A549 (cell line): ENCODE measurements at regions not wholly inside any gene's neighbourhood (a gene's known extent, or its start where the extent isn't known, plus 50 kb on each side); places are given as distances from the start of the nearest gene placed in this dataset.

Experiments
- ATAC-seq, 2 experiments: fragments of 200-7000 bp in 1 of 2; fragments of >200 bp in 1 of 2; cut with Nextera tagmentation in 1 of 2; cut with Tn5 transposase in 1 of 2; 3 replicates each; pipeline versions ENCODE4 v1.8.0 to v1.9.1; 2018 to 2020; ENCODE audit warnings: mild to moderate bottlenecking in 1 of 2, moderate library complexity in 1 of 2
- CTCF ChIA-PET: fragments of 300-600 bp; sonication (Branson Sonifier 250); formaldehyde crosslinking; extraction: SDS; loops from one replicate; lab custom pipeline; 2021; ENCODE audit warnings: antibody characterized with exemption, inconsistent platforms; lab: Yijun Ruan, JAX
- POLR2A ChIA-PET: fragments of 350-600 bp; formaldehyde crosslinking; extraction: SDS; loops from one replicate; lab custom pipeline; 2021; ENCODE audit warnings: antibody characterized with exemption, inconsistent platforms; lab: Yijun Ruan, JAX
- DNase-seq, 2 experiments: peaks; one replicate each; pipeline versions ENCODE4 v3.0.0 to v3.0.0-alpha.2; 2011 to 2016; ENCODE audit warnings: low read depth in 1 of 2, low spot score in 1 of 2
- FAIRE-seq: peaks from 2 replicates; lab custom pipeline; 2011; peaks lifted over from hg19 to GRCh38; lab: Jason Lieb, UNC
- H3K27ac ChIP-seq, 2 experiments: fragments of >200 bp; sonication (Bioruptor Twin); formaldehyde crosslinking; 3 replicates each; pipeline ENCODE4 v1.5.1; 2016 to 2017
- H3K4me1 ChIP-seq: fragments of >200 bp; sonication (Bioruptor Twin); formaldehyde crosslinking; 3 replicates; pipeline ENCODE4 v1.6.1; 2016
- H3K4me2 ChIP-seq: fragments of >200 bp; sonication (Bioruptor Twin); formaldehyde crosslinking; 3 replicates; pipeline ENCODE4 v1.6.1; 2016
- H3K4me3 ChIP-seq: fragments of >200 bp; sonication (Bioruptor Twin); formaldehyde crosslinking; 3 replicates; pipeline ENCODE4 v1.5.1; 2016
- H3K9me3 ChIP-seq: fragments of >200 bp; sonication (Bioruptor Twin); formaldehyde crosslinking; 3 replicates; pipeline ENCODE4 v1.6.1; 2016
- BHLHE40 ChIP-seq: IDR thresholded peaks from 2 replicates; pipeline ENCODE4 v1.6.1; 2012; ENCODE audit warnings: low read depth, low read length, inconsistent platforms
- CBX2 ChIP-seq: fragments of 200-600 bp; sonication (generic); IDR thresholded peaks from 2 replicates; pipeline ENCODE4 v1.6.1; 2016; ENCODE audit warnings: low read depth, mild to moderate bottlenecking, borderline replicate concordance
- CEBPB ChIP-seq, 2 experiments: fragments of >200 bp in 1 of 2; sonication (Bioruptor Twin) in 1 of 2; formaldehyde crosslinking in 1 of 2; IDR thresholded peaks; 2 replicates each; pipeline ENCODE4 v1.6.1; 2012 to 2016
- HEYL ChIP-seq: fragments of 250-450 bp; sonication (Bioruptor Pico); IDR thresholded peaks from 2 replicates; pipeline ENCODE4 v1.8.0; 2021; ENCODE audit warnings: mild to moderate bottlenecking, moderate library complexity
- HOXB13 ChIP-seq: fragments of 250-450 bp; sonication (Bioruptor Pico); IDR thresholded peaks from 2 replicates; pipeline ENCODE4 v1.5.0; 2020; ENCODE audit warnings: low read depth, mild to moderate bottlenecking, moderate library complexity
- JUN ChIP-seq, 2 experiments: fragments of >200 bp; sonication (Bioruptor Twin); formaldehyde crosslinking; IDR thresholded peaks; 2 replicates in 1 of 2; 3 replicates in 1 of 2; pipeline ENCODE4 v1.6.1; 2016 to 2017
- KDM5A ChIP-seq: fragments of 200-600 bp; sonication (generic); IDR thresholded peaks from 2 replicates; pipeline ENCODE4 v1.6.1; 2016; ENCODE audit warnings: antibody characterized with exemption, mild to moderate bottlenecking
- NR3C1 ChIP-seq: fragments of >200 bp; sonication (Bioruptor Twin); formaldehyde crosslinking; IDR thresholded peaks from 3 replicates; pipeline ENCODE4 v1.6.1; 2017
- PHF8 ChIP-seq: fragments of 200-600 bp; sonication (generic); IDR thresholded peaks from 2 replicates; pipeline ENCODE4 v1.6.1; 2016; ENCODE audit warnings: low read depth, mild to moderate bottlenecking, antibody characterized with exemption, moderate library complexity, borderline replicate concordance
- RAD21 ChIP-seq, 2 experiments: fragments of >200 bp in 1 of 2; sonication (Bioruptor Twin) in 1 of 2; formaldehyde crosslinking in 1 of 2; IDR thresholded peaks in 1 of 2; conservative IDR thresholded peaks in 1 of 2; 2 replicates in 1 of 2; 3 replicates in 1 of 2; pipeline ENCODE4 v1.6.1; 2012 to 2018; ENCODE audit warnings: inconsistent platforms in 1 of 2
- RCOR1 ChIP-seq: fragments of 150-350 bp; IDR thresholded peaks from 2 replicates; pipeline ENCODE4 v1.6.1; 2014; ENCODE audit warnings: antibody characterized with exemption, low read length, low read depth
- RNF2 ChIP-seq: fragments of 200-600 bp; sonication (generic); IDR thresholded peaks from 2 replicates; pipeline ENCODE4 v1.6.1; 2016; ENCODE audit warnings: low read depth, mild to moderate bottlenecking, antibody characterized with exemption, moderate library complexity, borderline replicate concordance
- SREBF2 ChIP-seq: fragments of 450-650 bp; IDR thresholded peaks from 2 replicates; pipeline ENCODE4 v1.6.1; 2014; ENCODE audit warnings: mild to moderate bottlenecking, moderate library complexity
- TFCP2L1 ChIP-seq: fragments of 250-450 bp; sonication (Bioruptor Pico); IDR thresholded peaks from 2 replicates; pipeline ENCODE4 v1.5.0; 2021; ENCODE audit warnings: mild to moderate bottlenecking
- ZC3H11A ChIP-seq: fragments of 450-650 bp; IDR thresholded peaks from 2 replicates; pipeline ENCODE4 v1.6.1; 2014; ENCODE audit warnings: antibody characterized with exemption, mild to moderate bottlenecking
- ZSCAN20 ChIP-seq: fragments of 250-450 bp; sonication (Bioruptor Pico); IDR thresholded peaks from 2 replicates; pipeline ENCODE4 v1.8.0; 2022; ENCODE audit warnings: mild to moderate bottlenecking, moderate library complexity
- WGBS: methylation state at CpG from one replicate; pipeline ENCODE4 v1.1.6; 2017; ENCODE audit errors: missing lambda C conversion rate; 5-methylcytosine and 5-hydroxymethylcytosine counted together
- TF ChIP-seq, protein P1 (sequence below): fragments of >200 bp; sonication (Bioruptor Twin); formaldehyde crosslinking; IDR thresholded peaks from 3 replicates; pipeline ENCODE4 v1.6.1; 2016
- TF ChIP-seq, protein P2 (sequence below): fragments of >200 bp; sonication (Bioruptor Twin); formaldehyde crosslinking; IDR thresholded peaks from 3 replicates; pipeline ENCODE4 v1.5.1; 2016
- TF ChIP-seq, protein P3 (sequence below): fragments of 250-450 bp; sonication (Bioruptor Pico); IDR thresholded peaks from 2 replicates; pipeline ENCODE4 v1.5.0; 2020; ENCODE audit warnings: low read depth, mild to moderate bottlenecking, moderate library complexity

DNA sequence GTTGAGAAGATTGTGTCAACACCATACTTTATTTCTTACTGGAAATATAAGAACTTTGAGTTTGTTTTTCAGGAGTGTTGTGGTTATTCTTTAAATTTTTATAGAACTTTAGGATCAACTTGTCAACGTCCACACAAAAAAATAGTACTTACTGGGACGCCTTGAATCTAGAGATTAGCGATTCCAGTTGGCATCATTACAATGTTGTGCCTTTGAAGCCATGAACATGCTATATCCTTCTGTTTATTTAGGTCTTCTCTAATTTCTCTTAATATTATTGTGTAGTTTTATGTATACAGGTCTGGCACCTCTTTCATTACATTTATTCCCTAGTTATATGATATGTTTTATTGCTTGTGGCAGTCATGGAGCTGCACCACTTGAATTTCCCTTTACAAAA lies 320.8 kb upstream of the CCDC196 start:
- no peak for ATAC-seq
- POLR2A ChIA-PET: no interaction called here
- no peak for TF ChIP-seq RAD21 (conservative IDR thresholded peaks at IDR 0.05 in 1 of 2, IDR thresholded peaks at IDR 0.05 in 1 of 2)
- TF ChIP-seq, all 56 proteins: peak for 0
- H3K27ac ChIP-seq: no peak overlapping the region
- no peak overlapping the region for H3K4me3 ChIP-seq
- 16% methylated on average over 3 of the region's 3 CpGs for WGBS
- CTCF ChIA-PET: no interaction called here
- H3K4me2 ChIP-seq: no peak overlapping the region
- FAIRE-seq (no peak), DNase-seq (no peak)
- H3K4me1 ChIP-seq: no peaks in the 10 kb centered on the region
- no peaks in the 10 kb centered on the region for H3K9me3 ChIP-seq

DNA sequence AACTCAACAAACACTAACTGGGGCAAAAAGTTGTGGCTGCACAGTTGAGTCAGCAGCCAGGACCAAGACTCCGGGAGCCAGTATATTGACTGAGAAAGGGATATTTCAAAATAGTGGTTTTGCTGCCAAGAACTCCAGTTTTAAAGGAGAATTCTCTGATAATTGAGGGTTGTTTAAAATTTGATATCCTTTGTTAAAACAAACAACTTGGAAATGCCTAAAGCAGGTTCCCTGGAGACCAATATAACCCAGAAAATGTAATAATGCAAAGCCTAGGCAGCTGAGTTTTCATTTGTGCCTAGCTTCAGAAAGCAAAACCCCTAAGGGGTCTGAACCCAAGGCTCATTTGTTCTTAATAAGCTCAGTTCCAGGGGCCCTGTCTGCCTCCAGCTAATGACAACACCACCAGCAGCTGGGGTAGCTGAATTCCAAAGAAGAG lies 311.7 kb upstream of the CCDC196 start:
- no peak for DNase-seq
- CTCF ChIA-PET: no interaction called here

DNA sequence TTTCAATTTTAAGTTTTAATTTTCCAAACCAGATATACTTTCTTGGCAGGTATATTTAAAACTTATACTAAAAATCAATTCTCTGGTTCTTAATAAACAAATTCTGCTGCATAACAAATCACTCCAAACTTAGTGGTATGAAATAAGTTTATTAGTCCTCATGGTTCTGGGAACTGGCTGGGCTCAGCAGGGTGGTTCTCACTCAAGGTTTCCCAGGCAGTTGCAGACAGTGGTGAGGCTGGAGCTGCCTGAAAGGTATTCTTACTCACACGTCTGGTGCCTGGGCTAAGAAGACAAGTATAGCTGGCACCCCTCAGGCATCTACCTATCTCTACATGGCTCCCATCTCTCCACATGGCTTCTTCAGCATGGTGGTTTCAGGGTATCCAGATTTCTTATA lies 308.2 kb upstream of the CCDC196 start:
- FAIRE-seq: no peak
- no peak overlapping the region for H3K4me3 ChIP-seq
- TF ChIP-seq KDM5A (no peak), JUN (IDR thresholded peaks at IDR 0.05) (no peak), ZC3H11A (no peak), RCOR1 (no peak), SREBF2 (no peak), HOXB13 (CRISPR knock-in tag) (no peak), HEYL (no peak), PHF8 (no peak), ZSCAN20 (CRISPR knock-in tag) (no peak), TFCP2L1 (CRISPR knock-in tag) (no peak), NR3C1 (no peak), RNF2 (no peak)
- TF ChIP-seq, protein P1, sequence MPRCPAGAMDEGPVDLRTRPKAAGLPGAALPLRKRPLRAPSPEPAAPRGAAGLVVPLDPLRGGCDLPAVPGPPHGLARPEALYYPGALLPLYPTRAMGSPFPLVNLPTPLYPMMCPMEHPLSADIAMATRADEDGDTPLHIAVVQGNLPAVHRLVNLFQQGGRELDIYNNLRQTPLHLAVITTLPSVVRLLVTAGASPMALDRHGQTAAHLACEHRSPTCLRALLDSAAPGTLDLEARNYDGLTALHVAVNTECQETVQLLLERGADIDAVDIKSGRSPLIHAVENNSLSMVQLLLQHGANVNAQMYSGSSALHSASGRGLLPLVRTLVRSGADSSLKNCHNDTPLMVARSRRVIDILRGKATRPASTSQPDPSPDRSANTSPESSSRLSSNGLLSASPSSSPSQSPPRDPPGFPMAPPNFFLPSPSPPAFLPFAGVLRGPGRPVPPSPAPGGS: no peak
- TF ChIP-seq, protein P2, sequence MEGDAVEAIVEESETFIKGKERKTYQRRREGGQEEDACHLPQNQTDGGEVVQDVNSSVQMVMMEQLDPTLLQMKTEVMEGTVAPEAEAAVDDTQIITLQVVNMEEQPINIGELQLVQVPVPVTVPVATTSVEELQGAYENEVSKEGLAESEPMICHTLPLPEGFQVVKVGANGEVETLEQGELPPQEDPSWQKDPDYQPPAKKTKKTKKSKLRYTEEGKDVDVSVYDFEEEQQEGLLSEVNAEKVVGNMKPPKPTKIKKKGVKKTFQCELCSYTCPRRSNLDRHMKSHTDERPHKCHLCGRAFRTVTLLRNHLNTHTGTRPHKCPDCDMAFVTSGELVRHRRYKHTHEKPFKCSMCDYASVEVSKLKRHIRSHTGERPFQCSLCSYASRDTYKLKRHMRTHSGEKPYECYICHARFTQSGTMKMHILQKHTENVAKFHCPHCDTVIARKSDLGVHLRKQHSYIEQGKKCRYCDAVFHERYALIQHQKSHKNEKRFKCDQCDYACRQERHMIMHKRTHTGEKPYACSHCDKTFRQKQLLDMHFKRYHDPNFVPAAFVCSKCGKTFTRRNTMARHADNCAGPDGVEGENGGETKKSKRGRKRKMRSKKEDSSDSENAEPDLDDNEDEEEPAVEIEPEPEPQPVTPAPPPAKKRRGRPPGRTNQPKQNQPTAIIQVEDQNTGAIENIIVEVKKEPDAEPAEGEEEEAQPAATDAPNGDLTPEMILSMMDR: no peak
- TF ChIP-seq, all 56 proteins: peak for 0
- no peak overlapping the region for H3K4me2 ChIP-seq
- no peak overlapping the region for H3K27ac ChIP-seq
- ChIA-PET POLR2A (no interaction called here), CTCF (no interaction called here)
- H3K4me1 ChIP-seq: no peaks in the 10 kb centered on the region
- DNase-seq (no peak), ATAC-seq (no peak)
- no peaks in the 10 kb centered on the region for H3K9me3 ChIP-seq
- 0% methylated on average over 1 of the region's 1 CpG for WGBS

More for the DNA sequence above, 311.7 kb upstream of the CCDC196 start:
- Histone ChIP-seq H3K4me1 (no peaks in the 10 kb centered on the region), H3K4me2 (no peak overlapping the region), H3K9me3 (no peaks in the 10 kb centered on the region), H3K4me3 (no peak overlapping the region), H3K27ac (no peak overlapping the region)
- POLR2A ChIA-PET: no interaction called here
- FAIRE-seq (no peak), ATAC-seq (no peak)
- 5% methylated on average over 1 of the region's 1 CpG for WGBS
- no peak for TF ChIP-seq ZSCAN20 (CRISPR knock-in tag)
- TF ChIP-seq, protein P3, sequence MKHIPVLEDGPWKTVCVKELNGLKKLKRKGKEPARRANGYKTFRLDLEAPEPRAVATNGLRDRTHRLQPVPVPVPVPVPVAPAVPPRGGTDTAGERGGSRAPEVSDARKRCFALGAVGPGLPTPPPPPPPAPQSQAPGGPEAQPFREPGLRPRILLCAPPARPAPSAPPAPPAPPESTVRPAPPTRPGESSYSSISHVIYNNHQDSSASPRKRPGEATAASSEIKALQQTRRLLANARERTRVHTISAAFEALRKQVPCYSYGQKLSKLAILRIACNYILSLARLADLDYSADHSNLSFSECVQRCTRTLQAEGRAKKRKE (CRISPR knock-in tag): no peak
- TF ChIP-seq CBX2: no peak
- no peak for TF ChIP-seq HOXB13 (CRISPR knock-in tag)
- no peak for TF ChIP-seq ZC3H11A
- no peak for TF ChIP-seq RAD21 (conservative IDR thresholded peaks at IDR 0.05 in 1 of 2, IDR thresholded peaks at IDR 0.05 in 1 of 2)
- TF ChIP-seq CEBPB (IDR thresholded peaks at IDR 0.05): no peak
- TF ChIP-seq BHLHE40: no peak
